B cell (primary cell): ENCODE measurements at regions not wholly inside any gene's neighbourhood (a gene's known extent, or its start where the extent isn't known, plus 50 kb on each side); places are given as distances from the start of the nearest gene placed in this dataset.

Experiments
- ATAC-seq: fragments of 200-7000 bp; cut with Tn5 transposase; one replicate; pipeline ENCODE4 v1.10.0; 2021; ENCODE audit warnings: low read depth, mild to moderate bottlenecking, moderate number of reproducible peaks, moderate library complexity
- CTCF ChIA-PET: fragments of 350-600 bp; sonication (Branson Sonifier 250); formaldehyde crosslinking; loops from one replicate; lab custom pipeline; 2021; ENCODE audit warnings: antibody characterized with exemption, inconsistent platforms; lab: Charles Lee
- POLR2A ChIA-PET: fragments of 350-600 bp; sonication (Branson Sonifier 250); formaldehyde crosslinking; loops from one replicate; lab custom pipeline; 2021; ENCODE audit warnings: antibody characterized with exemption; lab: Charles Lee
- DNase-seq: peaks from one replicate; pipeline ENCODE4 v3.0.0; 2013
- H2AFZ ChIP-seq: 2 replicates; pipeline ENCODE4 v1.6.1; 2012; ENCODE audit warnings: mild to moderate bottlenecking, low read depth, low read length; ENCODE audit not compliant: insufficient read depth, poor library complexity, severe bottlenecking
- H3K27ac ChIP-seq, 2 donors: 1 replicate in 1 of 2; 2 replicates in 1 of 2; pipeline ENCODE4 v1.5.1; 2012 to 2013; ENCODE audit warnings: low read length in 2 of 2, mild to moderate bottlenecking in 2 of 2, moderate library complexity in 1 of 2
- H3K27me3 ChIP-seq, 4 experiments: fragments of 200-600 bp in 1 of 4; sonication (generic) in 1 of 4; replicated peaks in 1 of 4; 1 replicate in 2 of 4; 2 replicates in 2 of 4; pipeline versions ENCODE4 v1.6.1 to v1.7.0; 2013 to 2016; ENCODE audit warnings: low read length in 3 of 4, mild to moderate bottlenecking in 2 of 4, mixed read lengths in 1 of 4, moderate library complexity in 1 of 4; ENCODE audit not compliant: insufficient read depth in 4 of 4, control insufficient read depth in 3 of 4; ENCODE audit errors: control extremely low read depth in 1 of 4
- H3K36me3 ChIP-seq, 2 experiments: replicated peaks in 1 of 2; 1 replicate in 1 of 2; 2 replicates in 1 of 2; pipeline versions ENCODE4 v1.6.1 to v1.7.1; 2013; ENCODE audit warnings: low read length in 1 of 2; ENCODE audit not compliant: insufficient read depth in 2 of 2, control insufficient read depth in 1 of 2; ENCODE audit errors: control extremely low read depth in 1 of 2, extremely low read depth in 1 of 2
- H3K4me1 ChIP-seq, 2 donors: fragments of 200-600 bp in 1 of 2; sonication (generic) in 1 of 2; 1 replicate in 1 of 2; 2 replicates in 1 of 2; pipeline versions ENCODE4 v1.5.1 to v1.6.1; 2013 to 2017; ENCODE audit warnings: low read length in 2 of 2; ENCODE audit not compliant: control insufficient read depth in 2 of 2, insufficient read depth in 2 of 2
- H3K4me2 ChIP-seq: replicated peaks from 2 replicates; pipeline ENCODE3; 2012; ENCODE audit warnings: mild to moderate bottlenecking, low read depth, low read length; ENCODE audit not compliant: poor library complexity, severe bottlenecking
- H3K4me3 ChIP-seq, 5 experiments: fragments of 200-600 bp in 1 of 5; sonication (generic) in 1 of 5; 1 replicate in 3 of 5; 2 replicates in 2 of 5; pipeline versions ENCODE4 v1.5.1 to v1.7.0; 2011 to 2016; ENCODE audit warnings: low read length in 4 of 5, mild to moderate bottlenecking in 4 of 5, low read depth in 2 of 5, control low read depth in 1 of 5, moderate library complexity in 1 of 5; ENCODE audit not compliant: insufficient read depth in 1 of 5; ENCODE audit errors: control extremely low read depth in 1 of 5, extremely low read depth in 1 of 5
- H3K79me2 ChIP-seq: fragments of 200-600 bp; sonication (generic); one replicate; pipeline ENCODE4 v1.6.0; 2016; ENCODE audit warnings: low read length; ENCODE audit not compliant: control insufficient read depth, insufficient read depth
- H3K9ac ChIP-seq: fragments of 200-600 bp; sonication (generic); 2 replicates; pipeline ENCODE4 v1.6.1; 2017; ENCODE audit warnings: mild to moderate bottlenecking, low read length, moderate library complexity
- H3K9me3 ChIP-seq, 3 donors: one replicate each; pipeline versions ENCODE4 v1.6.1 to v1.7.1; 2013; ENCODE audit warnings: low read length in 2 of 3; ENCODE audit not compliant: control insufficient read depth in 2 of 3, insufficient read depth in 1 of 3; ENCODE audit errors: control extremely low read depth in 1 of 3
- H4K20me1 ChIP-seq: 2 replicates; pipeline ENCODE4 v1.6.0; 2012; ENCODE audit warnings: mild to moderate bottlenecking, low read length; ENCODE audit not compliant: insufficient read depth, control insufficient read depth, poor library complexity, severe bottlenecking
- H3K27ac Mint-ChIP-seq: one replicate; pipeline ENCODE4 v1.8.0; 2021; ENCODE audit warnings: mixed read lengths
- H3K27me3 Mint-ChIP-seq: one replicate; pipeline ENCODE4 v1.8.0; 2021; ENCODE audit warnings: mixed read lengths
- H3K4me1 Mint-ChIP-seq: one replicate; pipeline ENCODE4 v1.8.0; 2021; ENCODE audit warnings: mixed read lengths
- H3K4me3 Mint-ChIP-seq: one replicate; pipeline ENCODE4 v1.8.0; 2021; ENCODE audit warnings: mixed read lengths
- H3K9me3 Mint-ChIP-seq: one replicate; pipeline ENCODE4 v1.8.0; 2022; ENCODE audit warnings: mixed read lengths; ENCODE audit not compliant: insufficient read depth
- EZH2 ChIP-seq: IDR thresholded peaks from 2 replicates; pipeline ENCODE4 v1.6.1; 2012; ENCODE audit warnings: borderline replicate concordance, low read depth, mild to moderate bottlenecking, moderate library complexity, low read length; ENCODE audit not compliant: insufficient read depth, poor library complexity, severe bottlenecking
- WGBS: methylation state at CpG from one replicate; pipeline ENCODE4 v1.1.5; 2013; ENCODE audit warnings: missing lambda C conversion rate; ENCODE audit not compliant: insufficient coverage; 5-methylcytosine and 5-hydroxymethylcytosine counted together
- intact Hi-C: fragments of 100-400 bp; cut with micrococcal nuclease; formaldehyde crosslinking; loops from one replicate; pipeline ENCODE4 v1.10.0; 2022
- TF ChIP-seq, protein P1 (sequence below): fragments of 200-600 bp; IDR thresholded peaks from one replicate; pipeline ENCODE4 v1.8.0; 2022; ENCODE audit warnings: antibody characterized with exemption, mild to moderate bottlenecking

- no peak for ATAC-seq
- Histone ChIP-seq H3K27me3 (no peaks in the 10 kb centered on the region), H2AFZ (no peak overlapping the region), H4K20me1 (no peaks in the 10 kb centered on the region), H3K4me3 (no peak overlapping the region), H3K79me2 (no peaks in the 10 kb centered on the region), H3K4me2 (no peak overlapping the region), H3K27ac (no peak overlapping the region), H3K4me1 (no peaks in the 10 kb centered on the region), H3K36me3 (no peaks in the 10 kb centered on the region), H3K9me3 (peaks cover 0 to 14% (median 0%) of the 10 kb centered on the region in 3 donors), H3K9ac (no peak overlapping the region)
- CTCF ChIA-PET = no interaction called here
- 79% methylated on average over 9 of the region's 11 CpGs for WGBS
- H3K4me1 Mint-ChIP-seq = no peaks in the 10 kb centered on the region
- no peak overlapping the region for H3K4me3 Mint-ChIP-seq
- H3K9me3 Mint-ChIP-seq = no peaks in the 10 kb centered on the region
- TF ChIP-seq, protein P1, sequence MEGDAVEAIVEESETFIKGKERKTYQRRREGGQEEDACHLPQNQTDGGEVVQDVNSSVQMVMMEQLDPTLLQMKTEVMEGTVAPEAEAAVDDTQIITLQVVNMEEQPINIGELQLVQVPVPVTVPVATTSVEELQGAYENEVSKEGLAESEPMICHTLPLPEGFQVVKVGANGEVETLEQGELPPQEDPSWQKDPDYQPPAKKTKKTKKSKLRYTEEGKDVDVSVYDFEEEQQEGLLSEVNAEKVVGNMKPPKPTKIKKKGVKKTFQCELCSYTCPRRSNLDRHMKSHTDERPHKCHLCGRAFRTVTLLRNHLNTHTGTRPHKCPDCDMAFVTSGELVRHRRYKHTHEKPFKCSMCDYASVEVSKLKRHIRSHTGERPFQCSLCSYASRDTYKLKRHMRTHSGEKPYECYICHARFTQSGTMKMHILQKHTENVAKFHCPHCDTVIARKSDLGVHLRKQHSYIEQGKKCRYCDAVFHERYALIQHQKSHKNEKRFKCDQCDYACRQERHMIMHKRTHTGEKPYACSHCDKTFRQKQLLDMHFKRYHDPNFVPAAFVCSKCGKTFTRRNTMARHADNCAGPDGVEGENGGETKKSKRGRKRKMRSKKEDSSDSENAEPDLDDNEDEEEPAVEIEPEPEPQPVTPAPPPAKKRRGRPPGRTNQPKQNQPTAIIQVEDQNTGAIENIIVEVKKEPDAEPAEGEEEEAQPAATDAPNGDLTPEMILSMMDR = no peak
- no peak for TF ChIP-seq EZH2
- POLR2A ChIA-PET = no interaction called here
- no peak for DNase-seq
- H3K27ac Mint-ChIP-seq = no peak overlapping the region
- H3K27me3 Mint-ChIP-seq = no peaks in the 10 kb centered on the region
- intact Hi-C loops = no loop called here
These were observed 850.6 kb downstream of the TYW1 start for GRCh38 chr7:67847092-67847787.

GRCh38 chr7:67854221-67855178, 857.9 kb downstream of the TYW1 start:
- peaks cover 2% of the 10 kb centered on the region for H3K9me3 Mint-ChIP-seq
- intact Hi-C loops = no loop called here
- CTCF ChIA-PET = no interaction called here
- Histone ChIP-seq H3K4me2 (no peak overlapping the region), H3K9me3 (peaks cover 0 to 17% (median 0%) of the 10 kb centered on the region in 3 donors), H4K20me1 (no peaks in the 10 kb centered on the region), H3K4me1 (no peaks in the 10 kb centered on the region), H3K27me3 (no peaks in the 10 kb centered on the region), H3K9ac (no peak overlapping the region), H2AFZ (no peak overlapping the region), H3K36me3 (no peaks in the 10 kb centered on the region), H3K79me2 (no peaks in the 10 kb centered on the region), H3K27ac (no peak overlapping the region), H3K4me3 (no peak overlapping the region)
- POLR2A ChIA-PET = no interaction called here
- H3K4me1 Mint-ChIP-seq = no peaks in the 10 kb centered on the region
- ATAC-seq (no peak), DNase-seq (no peak)
- H3K27ac Mint-ChIP-seq = no peak overlapping the region
- 87% methylated on average over 8 of the region's 22 CpGs for WGBS
- no peaks in the 10 kb centered on the region for H3K27me3 Mint-ChIP-seq
- H3K4me3 Mint-ChIP-seq = no peak overlapping the region
- TF ChIP-seq, protein P1 = no peak
- no peak for TF ChIP-seq EZH2
